K562 (cell line): ENCODE measurements at regions not wholly inside any gene's neighbourhood (a gene's known extent, or its start where the extent isn't known, plus 50 kb on each side); places are given as distances from the start of the nearest gene placed in this dataset.

Experiments used
- ATAC-seq: fragments of 200-7000 bp; cut with Tn5 transposase; 3 replicates; pipeline ENCODE4 v1.9.1; 2020; ENCODE audit warnings: moderate library complexity
- BruUV-seq: library from RNA; stranded (reverse); fragments of 400-500 nt; replicated peaks from 2 replicates; lab custom pipeline; 2021; lab: Mats Ljungman, UMichigan
- CTCF ChIA-PET: fragments of 300-600 bp; formaldehyde crosslinking; extraction: SDS; loops from one replicate; lab custom pipeline; 2021; ENCODE audit warnings: low intra/inter-chr PET ratio; lab: Yijun Ruan, JAX
- POLR2A ChIA-PET: fragments of 300-600, 350-650 bp; sonication (Branson Sonifier 250); formaldehyde crosslinking; extraction: SDS; loops from one replicate; lab custom pipeline; 2021; ENCODE audit warnings: antibody characterized with exemption, inconsistent platforms; lab: Yijun Ruan, JAX
- DNase-seq, 4 experiments: peaks; one replicate each; pipeline versions ENCODE4 v3.0.0 to v3.0.0-alpha.2; 2011 to 2018; ENCODE audit warnings: low spot score in 3 of 4, mixed read lengths in 3 of 4; ENCODE audit errors: extremely low read depth in 1 of 4
- FAIRE-seq: peaks from 2 replicates; lab custom pipeline; 2011; peaks lifted over from hg19 to GRCh38; lab: Jason Lieb, UNC
- H2AFZ ChIP-seq: 2 replicates; pipeline ENCODE4 v1.6.0; 2011; ENCODE audit warnings: low read depth, low read length, control low read depth, inconsistent platforms
- H3K27ac ChIP-seq: fragments of 200-600 bp; 3 replicates; pipeline ENCODE4 v1.8.0; 2011; ENCODE audit warnings: low read depth, mild to moderate bottlenecking, control low read depth, inconsistent platforms, low read length, moderate library complexity, mixed read lengths; ENCODE audit errors: extremely low read depth
- H3K27me3 ChIP-seq, 2 experiments: fragments of 300-600 bp in 1 of 2; 2 replicates in 1 of 2; 3 replicates in 1 of 2; pipeline versions ENCODE4 v1.6.0 to v1.8.0; 2011; ENCODE audit warnings: inconsistent platforms in 2 of 2, low read length in 2 of 2, mild to moderate bottlenecking in 1 of 2, mixed read lengths in 1 of 2, moderate library complexity in 1 of 2; ENCODE audit not compliant: control insufficient read depth in 2 of 2, insufficient read depth in 2 of 2
- H3K36me3 ChIP-seq: fragments of 300-600 bp; 3 replicates; pipeline ENCODE4 v1.8.0; 2011; ENCODE audit warnings: mild to moderate bottlenecking, low read length, inconsistent platforms; ENCODE audit not compliant: control insufficient read depth, insufficient read depth
- H3K4me1 ChIP-seq, 2 experiments: fragments of 200-600 bp in 1 of 2; replicated peaks in 1 of 2; 2 replicates in 1 of 2; 3 replicates in 1 of 2; pipeline versions ENCODE4 v1.5.1 to v1.8.0; 2011; ENCODE audit warnings: inconsistent platforms in 2 of 2, low read length in 2 of 2, mild to moderate bottlenecking in 1 of 2, mixed read lengths in 1 of 2, moderate library complexity in 1 of 2; ENCODE audit not compliant: control insufficient read depth in 2 of 2, insufficient read depth in 2 of 2
- H3K4me2 ChIP-seq: 2 replicates; pipeline ENCODE4 v1.6.1; 2011; ENCODE audit warnings: low read length, control low read depth, inconsistent platforms, mixed read lengths; ENCODE audit not compliant: insufficient read depth
- H3K4me3 ChIP-seq: fragments of 200-600 bp; sonication (generic), shearing (Covaris generic); 2 replicates; pipeline ENCODE4 v1.5.1; 2016; ENCODE audit warnings: control low read depth, inconsistent platforms
- H3K79me2 ChIP-seq: fragments of 200-600 bp; 3 replicates; pipeline ENCODE4 v1.8.0; 2011; ENCODE audit warnings: low read length, inconsistent platforms; ENCODE audit not compliant: control insufficient read depth, insufficient read depth
- H3K9ac ChIP-seq, 2 experiments: 2 replicates each; pipeline versions ENCODE4 v1.6.0 to v1.6.1; 2011; ENCODE audit warnings: low read depth in 2 of 2, low read length in 2 of 2, control low read depth in 1 of 2, inconsistent platforms in 1 of 2, mild to moderate bottlenecking in 1 of 2, mixed read lengths in 1 of 2; ENCODE audit not compliant: insufficient read depth in 1 of 2
- H3K9me1 ChIP-seq: one replicate; pipeline ENCODE4 v1.6.0; 2011; ENCODE audit warnings: inconsistent platforms, mild to moderate bottlenecking, low read length, moderate library complexity; ENCODE audit not compliant: control insufficient read depth, insufficient read depth
- H3K9me3 ChIP-seq: replicated peaks from 2 replicates; pipeline ENCODE4 v1.5.1; 2011; ENCODE audit warnings: low read depth, low read length, inconsistent platforms; ENCODE audit not compliant: control insufficient read depth, insufficient read depth
- H4K20me1 ChIP-seq: replicated peaks from 2 replicates; pipeline ENCODE4 v1.6.1; 2011; ENCODE audit warnings: low read length, inconsistent platforms, mixed read lengths; ENCODE audit not compliant: control insufficient read depth, insufficient read depth
- ARID2 ChIP-seq: fragments of 450-650 bp; IDR thresholded peaks from 2 replicates; pipeline ENCODE4 v1.6.1; 2017; ENCODE audit warnings: antibody characterized with exemption, mild to moderate bottlenecking
- ILF3 ChIP-seq: fragments of 450-650 bp; IDR thresholded peaks from 2 replicates; pipeline ENCODE4 v1.6.1; 2018; ENCODE audit warnings: antibody characterized with exemption, mild to moderate bottlenecking, moderate library complexity, borderline replicate concordance
- KDM2B ChIP-seq: fragments of 250-450 bp; sonication (Bioruptor Pico); IDR thresholded peaks from 2 replicates; pipeline ENCODE4 v1.8.0; 2021; ENCODE audit warnings: mild to moderate bottlenecking, moderate library complexity
- MAFF ChIP-seq: IDR thresholded peaks from 2 replicates; pipeline ENCODE4 v1.6.1; 2012; ENCODE audit warnings: low read length, improper control_type of control experiment
- MYNN ChIP-seq, 2 experiments: sonication (generic); formaldehyde crosslinking in 1 of 2; IDR thresholded peaks; 2 replicates each; pipeline versions ENCODE4 v1.5.0 to v1.6.1; 2016 to 2020; ENCODE audit warnings: antibody characterized with exemption in 1 of 2, missing genetic modification reagents in 1 of 2
- NBN ChIP-seq: fragments of 450-650 bp; IDR thresholded peaks from 2 replicates; pipeline ENCODE4 v1.6.1; 2016; ENCODE audit warnings: low read depth, mild to moderate bottlenecking
- SIX5 ChIP-seq, 2 experiments: IDR thresholded peaks; 2 replicates each; pipeline ENCODE4 v1.6.1; 2011; ENCODE audit warnings: low read length in 2 of 2, borderline replicate concordance in 1 of 2, low read depth in 1 of 2, mild to moderate bottlenecking in 1 of 2, moderate library complexity in 1 of 2; ENCODE audit not compliant: insufficient read depth in 1 of 2
- SMARCE1 ChIP-seq: fragments of 450-650 bp; IDR thresholded peaks from 2 replicates; pipeline ENCODE4 v1.7.1; 2016; ENCODE audit warnings: mild to moderate bottlenecking
- SRSF9 ChIP-seq: fragments of 200-400 bp; formaldehyde crosslinking; IDR thresholded peaks from 2 replicates; pipeline ENCODE4 v1.6.1; 2017; ENCODE audit warnings: low read depth, low read length, borderline replicate concordance
- TAF7 ChIP-seq: fragments of 450-650 bp; IDR thresholded peaks from 2 replicates; pipeline ENCODE4 v1.6.1; 2016; ENCODE audit warnings: missing genetic modification characterization, missing compliant biosample characterization
- TCFL5 ChIP-seq: fragments of 250-450 bp; sonication (Bioruptor Pico); conservative IDR thresholded peaks from 2 replicates; pipeline ENCODE4 v1.6.1; 2021; ENCODE audit warnings: mild to moderate bottlenecking, moderate library complexity, matching md5 sums
- WGBS: fragments of 100-300 bp; shearing (Covaris generic); methylation state at CpG from one replicate; pipeline ENCODE4 v1.1.6; 2016; ENCODE audit warnings: low coverage, mixed read lengths; ENCODE audit not compliant: insufficient coverage; ENCODE audit errors: missing lambda C conversion rate; 5-methylcytosine and 5-hydroxymethylcytosine counted together
- in situ Hi-C: fragments of 300-500 bp; cut with MboI; formaldehyde crosslinking; loops from 4 replicates; pipeline ENCODE4 v1.15.0; 2018; ENCODE audit warnings: inconsistent platforms, mixed read lengths
- intact Hi-C: fragments of 100-400 bp; cut with micrococcal nuclease; formaldehyde crosslinking; loops from 2 replicates; pipeline ENCODE4 v1.14.2; 2022
- TF ChIP-seq, protein P1 (sequence below): fragments of 450-650 bp; IDR thresholded peaks from 2 replicates; pipeline ENCODE4 v1.6.1; 2016; ENCODE audit warnings: mild to moderate bottlenecking, moderate library complexity

DNA sequence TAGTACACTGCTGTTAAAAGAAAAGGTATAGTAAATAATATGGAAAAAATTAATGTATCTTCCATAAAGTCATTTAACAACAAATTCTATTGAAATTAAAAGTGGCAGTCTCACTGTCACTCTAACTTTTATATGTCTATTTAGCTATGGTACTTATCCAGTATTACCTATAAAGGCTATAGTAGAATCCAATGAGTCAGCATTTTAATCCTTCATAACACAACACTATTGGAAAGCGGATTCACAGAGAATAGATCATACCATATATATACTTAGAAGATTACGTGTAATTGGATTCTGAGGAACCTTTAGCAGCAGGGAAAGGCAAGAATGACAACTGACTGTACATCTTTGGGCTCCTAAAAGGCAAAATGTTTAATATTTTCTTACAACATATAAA is 1942.6 kb downstream of the PCDH7 start (continued):
- TF ChIP-seq MYNN (IDR thresholded peaks at IDR 0.05) (no peak), MYNN (CRISPR knock-in tag; IDR thresholded peaks at IDR 0.05) (no peak), NBN (no peak), ARID2 (no peak), MAFF (peak; percentile 66)

DNA sequence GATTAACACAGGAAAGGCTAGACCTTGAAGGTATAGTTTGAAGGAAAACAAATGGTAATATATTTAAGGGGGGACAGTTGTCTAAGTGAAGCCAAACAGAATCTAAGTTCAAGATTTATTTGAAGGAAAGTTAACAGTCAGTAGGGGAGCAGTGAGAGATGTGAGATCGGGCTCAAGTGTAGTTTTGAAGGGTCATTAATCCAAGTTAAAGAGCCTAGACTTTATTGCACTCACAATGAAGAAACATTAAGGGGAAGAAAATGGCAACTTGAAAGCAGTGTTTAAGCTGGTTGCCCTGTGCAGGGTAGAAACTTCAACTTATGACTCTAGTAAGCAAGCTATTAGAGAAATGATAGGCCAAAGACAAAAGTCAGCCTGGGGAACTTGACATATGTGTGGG is 1952.2 kb downstream of the PCDH7 start:
- Histone ChIP-seq H3K4me2 (no peak overlapping the region), H3K9me1 (no peaks in the 10 kb centered on the region), H2AFZ (no peak overlapping the region), H3K27me3 (no peaks in the 10 kb centered on the region), H3K4me1 (no peaks in the 10 kb centered on the region), H3K4me3 (no peak overlapping the region), H3K27ac (no peak overlapping the region), H4K20me1 (no peaks in the 10 kb centered on the region), H3K9ac (no peak overlapping the region), H3K36me3 (no peaks in the 10 kb centered on the region), H3K9me3 (no peaks in the 10 kb centered on the region; the same call in 1 of the 2 replicates), H3K79me2 (no peaks in the 10 kb centered on the region)
- FAIRE-seq: no peak
- POLR2A ChIA-PET: no interaction called here
- DNase-seq: no peak
- no TSS peak for BruUV-seq
- CTCF ChIA-PET: no interaction called here
- ATAC-seq: no peak
- 0% methylated on average over 1 of the region's 1 CpG for WGBS
- intact Hi-C loops: no loop called here
- in situ Hi-C loops: no loop called here
- TF ChIP-seq KDM2B (CRISPR knock-in tag) (no peak), TAF7 (tag) (no peak), ILF3 (no peak), SRSF9 (no peak), SIX5 (IDR thresholded peaks at IDR 0.05; ENCODE audit: borderline replicate concordance in 1 of 2, insufficient read depth in 1 of 2, low read depth in 1 of 2, low read length in 2 of 2) (no peak), SMARCE1 (no peak), TCFL5 (CRISPR knock-in tag) (no peak)
- TF ChIP-seq, protein P1, sequence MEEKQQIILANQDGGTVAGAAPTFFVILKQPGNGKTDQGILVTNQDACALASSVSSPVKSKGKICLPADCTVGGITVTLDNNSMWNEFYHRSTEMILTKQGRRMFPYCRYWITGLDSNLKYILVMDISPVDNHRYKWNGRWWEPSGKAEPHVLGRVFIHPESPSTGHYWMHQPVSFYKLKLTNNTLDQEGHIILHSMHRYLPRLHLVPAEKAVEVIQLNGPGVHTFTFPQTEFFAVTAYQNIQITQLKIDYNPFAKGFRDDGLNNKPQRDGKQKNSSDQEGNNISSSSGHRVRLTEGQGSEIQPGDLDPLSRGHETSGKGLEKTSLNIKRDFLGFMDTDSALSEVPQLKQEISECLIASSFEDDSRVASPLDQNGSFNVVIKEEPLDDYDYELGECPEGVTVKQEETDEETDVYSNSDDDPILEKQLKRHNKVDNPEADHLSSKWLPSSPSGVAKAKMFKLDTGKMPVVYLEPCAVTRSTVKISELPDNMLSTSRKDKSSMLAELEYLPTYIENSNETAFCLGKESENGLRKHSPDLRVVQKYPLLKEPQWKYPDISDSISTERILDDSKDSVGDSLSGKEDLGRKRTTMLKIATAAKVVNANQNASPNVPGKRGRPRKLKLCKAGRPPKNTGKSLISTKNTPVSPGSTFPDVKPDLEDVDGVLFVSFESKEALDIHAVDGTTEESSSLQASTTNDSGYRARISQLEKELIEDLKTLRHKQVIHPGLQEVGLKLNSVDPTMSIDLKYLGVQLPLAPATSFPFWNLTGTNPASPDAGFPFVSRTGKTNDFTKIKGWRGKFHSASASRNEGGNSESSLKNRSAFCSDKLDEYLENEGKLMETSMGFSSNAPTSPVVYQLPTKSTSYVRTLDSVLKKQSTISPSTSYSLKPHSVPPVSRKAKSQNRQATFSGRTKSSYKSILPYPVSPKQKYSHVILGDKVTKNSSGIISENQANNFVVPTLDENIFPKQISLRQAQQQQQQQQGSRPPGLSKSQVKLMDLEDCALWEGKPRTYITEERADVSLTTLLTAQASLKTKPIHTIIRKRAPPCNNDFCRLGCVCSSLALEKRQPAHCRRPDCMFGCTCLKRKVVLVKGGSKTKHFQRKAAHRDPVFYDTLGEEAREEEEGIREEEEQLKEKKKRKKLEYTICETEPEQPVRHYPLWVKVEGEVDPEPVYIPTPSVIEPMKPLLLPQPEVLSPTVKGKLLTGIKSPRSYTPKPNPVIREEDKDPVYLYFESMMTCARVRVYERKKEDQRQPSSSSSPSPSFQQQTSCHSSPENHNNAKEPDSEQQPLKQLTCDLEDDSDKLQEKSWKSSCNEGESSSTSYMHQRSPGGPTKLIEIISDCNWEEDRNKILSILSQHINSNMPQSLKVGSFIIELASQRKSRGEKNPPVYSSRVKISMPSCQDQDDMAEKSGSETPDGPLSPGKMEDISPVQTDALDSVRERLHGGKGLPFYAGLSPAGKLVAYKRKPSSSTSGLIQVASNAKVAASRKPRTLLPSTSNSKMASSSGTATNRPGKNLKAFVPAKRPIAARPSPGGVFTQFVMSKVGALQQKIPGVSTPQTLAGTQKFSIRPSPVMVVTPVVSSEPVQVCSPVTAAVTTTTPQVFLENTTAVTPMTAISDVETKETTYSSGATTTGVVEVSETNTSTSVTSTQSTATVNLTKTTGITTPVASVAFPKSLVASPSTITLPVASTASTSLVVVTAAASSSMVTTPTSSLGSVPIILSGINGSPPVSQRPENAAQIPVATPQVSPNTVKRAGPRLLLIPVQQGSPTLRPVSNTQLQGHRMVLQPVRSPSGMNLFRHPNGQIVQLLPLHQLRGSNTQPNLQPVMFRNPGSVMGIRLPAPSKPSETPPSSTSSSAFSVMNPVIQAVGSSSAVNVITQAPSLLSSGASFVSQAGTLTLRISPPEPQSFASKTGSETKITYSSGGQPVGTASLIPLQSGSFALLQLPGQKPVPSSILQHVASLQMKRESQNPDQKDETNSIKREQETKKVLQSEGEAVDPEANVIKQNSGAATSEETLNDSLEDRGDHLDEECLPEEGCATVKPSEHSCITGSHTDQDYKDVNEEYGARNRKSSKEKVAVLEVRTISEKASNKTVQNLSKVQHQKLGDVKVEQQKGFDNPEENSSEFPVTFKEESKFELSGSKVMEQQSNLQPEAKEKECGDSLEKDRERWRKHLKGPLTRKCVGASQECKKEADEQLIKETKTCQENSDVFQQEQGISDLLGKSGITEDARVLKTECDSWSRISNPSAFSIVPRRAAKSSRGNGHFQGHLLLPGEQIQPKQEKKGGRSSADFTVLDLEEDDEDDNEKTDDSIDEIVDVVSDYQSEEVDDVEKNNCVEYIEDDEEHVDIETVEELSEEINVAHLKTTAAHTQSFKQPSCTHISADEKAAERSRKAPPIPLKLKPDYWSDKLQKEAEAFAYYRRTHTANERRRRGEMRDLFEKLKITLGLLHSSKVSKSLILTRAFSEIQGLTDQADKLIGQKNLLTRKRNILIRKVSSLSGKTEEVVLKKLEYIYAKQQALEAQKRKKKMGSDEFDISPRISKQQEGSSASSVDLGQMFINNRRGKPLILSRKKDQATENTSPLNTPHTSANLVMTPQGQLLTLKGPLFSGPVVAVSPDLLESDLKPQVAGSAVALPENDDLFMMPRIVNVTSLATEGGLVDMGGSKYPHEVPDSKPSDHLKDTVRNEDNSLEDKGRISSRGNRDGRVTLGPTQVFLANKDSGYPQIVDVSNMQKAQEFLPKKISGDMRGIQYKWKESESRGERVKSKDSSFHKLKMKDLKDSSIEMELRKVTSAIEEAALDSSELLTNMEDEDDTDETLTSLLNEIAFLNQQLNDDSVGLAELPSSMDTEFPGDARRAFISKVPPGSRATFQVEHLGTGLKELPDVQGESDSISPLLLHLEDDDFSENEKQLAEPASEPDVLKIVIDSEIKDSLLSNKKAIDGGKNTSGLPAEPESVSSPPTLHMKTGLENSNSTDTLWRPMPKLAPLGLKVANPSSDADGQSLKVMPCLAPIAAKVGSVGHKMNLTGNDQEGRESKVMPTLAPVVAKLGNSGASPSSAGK: no peak
